Psoas muscle (tissue), 7 donors: ENCODE measurements at regions not wholly inside any gene's neighbourhood (a gene's known extent, or its start where the extent isn't known, plus 50 kb on each side); places are given as distances from the start of the nearest gene placed in this dataset.

Experiments
- ATAC-seq, 4 donors: fragments of 200-7000 bp; cut with Tn5 transposase; one replicate each; pipeline ENCODE4 v1.9.1; 2020; ENCODE audit warnings: moderate library complexity in 3 of 4, mild to moderate bottlenecking in 2 of 4
- DNase-seq, 2 donors: peaks; one replicate each; pipeline ENCODE4 v3.0.0-alpha.2; 2020
- H3K27ac ChIP-seq: fragments of 200-600 bp; one replicate; pipeline ENCODE4 v1.8.0; 2022
- H3K27me3 ChIP-seq, 3 donors: fragments of 200-600 bp in 1 of 3; one replicate each; pipeline versions ENCODE4 v1.6.1 to v1.8.0; 2013 to 2022; ENCODE audit warnings: low read length in 2 of 3, mild to moderate bottlenecking in 2 of 3, moderate library complexity in 1 of 3; ENCODE audit not compliant: insufficient read depth in 3 of 3
- H3K36me3 ChIP-seq, 2 donors: fragments of 200-600 bp in 1 of 2; one replicate each; pipeline versions ENCODE4 v1.6.1 to v1.8.0; 2013 to 2022; ENCODE audit warnings: low read depth in 1 of 2, mild to moderate bottlenecking in 1 of 2, moderate library complexity in 1 of 2; ENCODE audit not compliant: insufficient read depth in 1 of 2
- H3K4me1 ChIP-seq: fragments of 200-600 bp; one replicate; pipeline ENCODE4 v1.8.0; 2022
- H3K4me3 ChIP-seq: fragments of 200-600 bp; one replicate; pipeline ENCODE4 v1.8.0; 2022; ENCODE audit warnings: mild to moderate bottlenecking
- H3K9me3 ChIP-seq: fragments of 200-600 bp; one replicate; pipeline ENCODE4 v1.8.0; 2022
- WGBS, 3 donors: extraction: QIAGEN DNeasy Blood & Tissue Kit; methylation state at CpG; one replicate each; pipeline versions ENCODE4 v1.1.6 to v1.1.7; 2013; 5-methylcytosine and 5-hydroxymethylcytosine counted together
- intact Hi-C, 2 donors: fragments of 100-400 bp; cut with DNase I; formaldehyde crosslinking; loops; one replicate each; pipeline versions ENCODE4 v1.11.0 to v1.14.2; 2022
- TF ChIP-seq, protein P1 (sequence below): fragments of 200-600 bp; IDR thresholded peaks from one replicate; pipeline ENCODE4 v1.8.0; 2022; ENCODE audit warnings: antibody characterized with exemption
- donor health status: healthy with polysubstance abuse.
- donor health status: DM: no; HTN: no; CAD: no; lungs with moderate emphysema.
- donor health status: Bipolar disorder and iron deficiency.
- donor health status: healthy.
- donor health status: DM: yes; HTN: yes; CAD: no.
- donor health status: DM: no; HTN: no; CAD: no.
- donor health status: DM: yes; HTN: yes; CAD: no.

DNA sequence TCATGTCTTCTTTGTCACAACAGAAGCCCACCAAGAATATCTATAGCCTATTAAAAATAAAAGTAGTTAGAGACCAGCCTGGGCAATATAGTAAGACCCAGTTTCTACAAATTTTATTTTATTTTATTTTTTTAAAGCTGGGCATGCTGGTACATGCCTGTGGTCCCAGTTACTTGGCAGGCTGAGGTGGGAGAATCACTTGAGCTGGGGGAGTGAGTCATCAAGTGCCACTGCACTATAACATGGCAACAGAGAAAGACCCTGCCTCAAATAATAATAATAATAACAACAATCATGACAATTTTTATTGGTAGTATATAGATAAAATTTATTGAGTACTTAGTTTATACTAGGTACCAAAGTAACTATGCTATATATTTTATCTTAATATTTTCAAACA lies 93.0 kb upstream of the NPFFR2 start:
- no peaks in the 10 kb centered on the region for H3K9me3 ChIP-seq
- TF ChIP-seq, protein P1, sequence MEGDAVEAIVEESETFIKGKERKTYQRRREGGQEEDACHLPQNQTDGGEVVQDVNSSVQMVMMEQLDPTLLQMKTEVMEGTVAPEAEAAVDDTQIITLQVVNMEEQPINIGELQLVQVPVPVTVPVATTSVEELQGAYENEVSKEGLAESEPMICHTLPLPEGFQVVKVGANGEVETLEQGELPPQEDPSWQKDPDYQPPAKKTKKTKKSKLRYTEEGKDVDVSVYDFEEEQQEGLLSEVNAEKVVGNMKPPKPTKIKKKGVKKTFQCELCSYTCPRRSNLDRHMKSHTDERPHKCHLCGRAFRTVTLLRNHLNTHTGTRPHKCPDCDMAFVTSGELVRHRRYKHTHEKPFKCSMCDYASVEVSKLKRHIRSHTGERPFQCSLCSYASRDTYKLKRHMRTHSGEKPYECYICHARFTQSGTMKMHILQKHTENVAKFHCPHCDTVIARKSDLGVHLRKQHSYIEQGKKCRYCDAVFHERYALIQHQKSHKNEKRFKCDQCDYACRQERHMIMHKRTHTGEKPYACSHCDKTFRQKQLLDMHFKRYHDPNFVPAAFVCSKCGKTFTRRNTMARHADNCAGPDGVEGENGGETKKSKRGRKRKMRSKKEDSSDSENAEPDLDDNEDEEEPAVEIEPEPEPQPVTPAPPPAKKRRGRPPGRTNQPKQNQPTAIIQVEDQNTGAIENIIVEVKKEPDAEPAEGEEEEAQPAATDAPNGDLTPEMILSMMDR = no peak
- no peak overlapping the region for H3K27ac ChIP-seq
- no peak overlapping the region for H3K4me3 ChIP-seq
- no peaks in the 10 kb centered on the region for H3K4me1 ChIP-seq
- H3K27me3 ChIP-seq = no peaks in the 10 kb centered on the region
- intact Hi-C loops = no loop called here
- DNase-seq = no peak
- ATAC-seq = no peak
- H3K36me3 ChIP-seq = no peaks in the 10 kb centered on the region

DNA sequence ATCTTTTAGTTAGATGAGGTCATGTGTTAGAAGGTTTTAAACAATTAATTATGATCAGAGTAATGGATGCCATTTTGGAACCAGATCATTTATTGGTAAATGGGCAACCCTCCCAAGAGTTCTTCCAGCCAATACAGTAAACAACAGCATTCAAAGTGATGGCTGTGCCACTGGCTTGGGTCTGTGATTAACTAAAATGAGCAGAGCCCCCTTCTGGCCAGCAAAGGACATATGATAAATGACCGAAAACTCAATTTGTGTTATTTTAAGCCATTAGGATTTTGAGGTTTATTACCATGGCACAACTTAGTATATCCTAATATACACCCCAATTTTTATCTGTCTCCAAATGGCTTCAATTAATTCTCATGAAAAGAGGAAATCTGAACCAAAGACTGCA lies 90.8 kb upstream of the NPFFR2 start:
- Histone ChIP-seq H3K9me3 (no peaks in the 10 kb centered on the region), H3K27me3 (no peaks in the 10 kb centered on the region), H3K4me1 (no peaks in the 10 kb centered on the region), H3K36me3 (no peaks in the 10 kb centered on the region), H3K4me3 (no peak overlapping the region), H3K27ac (no peak overlapping the region)
- no peak for DNase-seq
- WGBS, 3 donors = 33 to 39% (median 35%) methylated on average over 1 of the region's 1 CpG
- intact Hi-C loops = no loop called here
- TF ChIP-seq, protein P1 = no peak
- ATAC-seq = no peak

DNA sequence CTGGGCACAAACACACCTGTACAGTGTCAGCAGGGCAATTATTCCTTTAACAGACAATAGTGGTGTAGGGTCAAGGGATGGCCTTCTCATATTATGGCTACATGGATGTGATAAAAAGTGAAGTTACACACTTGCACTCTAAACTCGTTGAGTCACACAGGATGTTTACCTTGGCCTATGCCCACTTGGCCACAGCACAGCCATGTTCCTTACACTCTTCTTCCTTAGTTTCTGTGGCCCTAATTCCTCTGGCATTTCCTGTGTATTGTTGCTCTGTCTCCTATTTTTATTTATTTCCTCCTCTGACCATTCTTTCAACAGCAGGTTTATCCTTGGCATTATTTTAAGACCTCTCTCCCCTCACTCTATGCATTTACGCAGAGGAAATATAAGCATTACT lies 86.8 kb upstream of the NPFFR2 start:
- Histone ChIP-seq H3K36me3 (no peaks in the 10 kb centered on the region), H3K4me1 (no peaks in the 10 kb centered on the region), H3K27me3 (no peaks in the 10 kb centered on the region), H3K27ac (no peak overlapping the region), H3K9me3 (no peaks in the 10 kb centered on the region), H3K4me3 (no peak overlapping the region)
- 59 to 83% (median 66%) methylated on average over 2 of the region's 2 CpGs for WGBS, 3 donors
- no peak for ATAC-seq
- TF ChIP-seq, protein P1 = no peak
- no peak for DNase-seq
- intact Hi-C loops = no loop called here

DNA sequence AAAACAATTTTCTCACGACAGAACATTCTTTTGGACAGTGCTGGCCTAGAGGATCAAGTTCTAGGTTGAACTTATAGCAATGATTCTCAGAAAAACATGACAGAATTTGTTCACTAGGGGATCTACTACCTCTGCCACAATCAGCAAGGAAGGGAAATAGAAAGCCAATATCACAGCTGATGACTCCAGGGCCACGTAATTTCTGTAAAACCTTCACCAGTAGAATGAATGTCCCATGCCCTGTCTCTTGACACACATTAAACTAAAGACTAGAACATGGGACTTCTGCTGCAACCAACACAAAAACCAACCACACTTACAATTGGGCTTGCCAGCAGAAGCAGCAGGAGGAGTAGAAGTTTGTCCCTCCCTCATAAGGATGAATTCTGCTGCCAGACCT lies 86.0 kb upstream of the NPFFR2 start:
- H3K27me3 ChIP-seq = no peaks in the 10 kb centered on the region
- DNase-seq (no peak), ATAC-seq (no peak)
- no peaks in the 10 kb centered on the region for H3K9me3 ChIP-seq
- H3K27ac ChIP-seq = no peak overlapping the region
- intact Hi-C loops = no loop called here
- no peaks in the 10 kb centered on the region for H3K36me3 ChIP-seq
- 27 to 41% (median 27%) methylated on average over 2 of the region's 2 CpGs for WGBS, 3 donors
- TF ChIP-seq, protein P1 = no peak
- no peaks in the 10 kb centered on the region for H3K4me1 ChIP-seq
- H3K4me3 ChIP-seq = no peak overlapping the region

DNA sequence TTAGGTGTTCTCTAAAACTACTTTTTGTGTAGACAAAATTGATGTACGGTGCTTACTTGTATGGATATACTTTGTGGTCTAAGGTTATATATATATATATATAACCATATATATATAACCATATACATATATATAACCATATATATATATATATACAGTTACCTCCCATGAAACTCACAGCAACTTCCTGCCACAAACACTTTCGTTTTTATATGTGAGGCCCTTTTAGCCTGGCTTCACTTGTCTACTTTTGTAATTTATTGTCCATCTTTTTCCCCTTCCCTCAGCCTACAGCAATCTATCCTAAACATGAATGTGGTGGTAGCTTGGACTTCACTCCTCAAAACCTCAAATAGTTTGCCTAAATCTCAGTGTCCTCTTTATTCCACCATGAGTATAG lies 72.8 kb upstream of the NPFFR2 start:
- TF ChIP-seq, protein P1 = no peak
- Histone ChIP-seq H3K36me3 (no peaks in the 10 kb centered on the region), H3K27ac (no peak overlapping the region), H3K27me3 (no peaks in the 10 kb centered on the region), H3K4me3 (no peak overlapping the region), H3K9me3 (no peaks in the 10 kb centered on the region), H3K4me1 (no peaks in the 10 kb centered on the region)
- no peak for ATAC-seq
- no peak for DNase-seq
- intact Hi-C loops = no loop called here
- WGBS, 3 donors = 63 to 69% (median 64%) methylated on average over 2 of the region's 2 CpGs
